Hepatocyte (in vitro differentiated cells): ENCODE measurements at regions not wholly inside any gene's neighbourhood (a gene's known extent, or its start where the extent isn't known, plus 50 kb on each side); places are given as distances from the start of the nearest gene placed in this dataset.

Source experiments
- EZH2 ChIP-seq: fragments of 200-600 bp; sonication (generic); IDR thresholded peaks from 2 replicates; pipeline ENCODE4 v1.6.1; 2016; ENCODE audit warnings: antibody characterized with exemption, mild to moderate bottlenecking, borderline replicate concordance
- EZH2phosphoT487 ChIP-seq: fragments of 200-600 bp; sonication (generic); IDR thresholded peaks from one replicate; pipeline ENCODE4 v1.6.1; 2018; ENCODE audit warnings: antibody characterized with exemption, mild to moderate bottlenecking, low read depth, moderate library complexity; ENCODE audit not compliant: unreplicated experiment, severe bottlenecking
- TF ChIP-seq, protein P1 (sequence below): fragments of 200-600 bp; sonication (generic); IDR thresholded peaks from 2 replicates; pipeline ENCODE4 v1.5.1; 2016; ENCODE audit warnings: antibody characterized with exemption, mild to moderate bottlenecking; ENCODE audit not compliant: poor library complexity

DNA sequence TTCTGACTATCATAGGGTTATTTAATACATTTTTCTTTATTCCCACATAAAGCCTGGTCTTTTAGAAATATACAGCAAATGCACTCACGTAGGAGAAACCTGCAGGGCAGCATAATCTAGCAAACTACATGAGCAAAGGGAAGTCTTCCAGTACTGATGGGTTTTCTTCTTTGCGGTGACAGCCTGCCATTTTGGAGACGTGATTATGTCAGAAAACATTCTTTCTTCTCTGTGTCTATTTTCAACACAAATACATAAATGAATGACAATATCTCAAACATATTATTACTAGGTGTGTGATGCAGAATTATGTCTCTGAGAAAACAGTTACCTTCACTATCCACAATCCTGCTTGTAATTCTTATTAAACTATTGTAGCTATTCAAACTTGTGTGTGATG lies 425.0 kb downstream of the GPAM start:
- TF ChIP-seq EZH2phosphoT487 (no peak), EZH2 (no peak)
- TF ChIP-seq, protein P1, sequence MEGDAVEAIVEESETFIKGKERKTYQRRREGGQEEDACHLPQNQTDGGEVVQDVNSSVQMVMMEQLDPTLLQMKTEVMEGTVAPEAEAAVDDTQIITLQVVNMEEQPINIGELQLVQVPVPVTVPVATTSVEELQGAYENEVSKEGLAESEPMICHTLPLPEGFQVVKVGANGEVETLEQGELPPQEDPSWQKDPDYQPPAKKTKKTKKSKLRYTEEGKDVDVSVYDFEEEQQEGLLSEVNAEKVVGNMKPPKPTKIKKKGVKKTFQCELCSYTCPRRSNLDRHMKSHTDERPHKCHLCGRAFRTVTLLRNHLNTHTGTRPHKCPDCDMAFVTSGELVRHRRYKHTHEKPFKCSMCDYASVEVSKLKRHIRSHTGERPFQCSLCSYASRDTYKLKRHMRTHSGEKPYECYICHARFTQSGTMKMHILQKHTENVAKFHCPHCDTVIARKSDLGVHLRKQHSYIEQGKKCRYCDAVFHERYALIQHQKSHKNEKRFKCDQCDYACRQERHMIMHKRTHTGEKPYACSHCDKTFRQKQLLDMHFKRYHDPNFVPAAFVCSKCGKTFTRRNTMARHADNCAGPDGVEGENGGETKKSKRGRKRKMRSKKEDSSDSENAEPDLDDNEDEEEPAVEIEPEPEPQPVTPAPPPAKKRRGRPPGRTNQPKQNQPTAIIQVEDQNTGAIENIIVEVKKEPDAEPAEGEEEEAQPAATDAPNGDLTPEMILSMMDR, result no peak
